ENCODE measurements at regions not wholly inside any gene's neighbourhood (a gene's known extent, or its start where the extent isn't known, plus 50 kb on each side); places are given as distances from the start of the nearest gene placed in this dataset.

GRCh38 chr15:46753946-46754345, 963.4 kb upstream of the SEMA6D start:
- no peak for FAIRE-seq

- no peak for FAIRE-seq
Observed at GRCh38 chr15:46763091-46763490, 954.2 kb upstream of the SEMA6D start.

- FAIRE-seq = no peak
Observed at GRCh38 chr15:46764851-46765250, 952.5 kb upstream of the SEMA6D start.

- FAIRE-seq = no peak
Observed at GRCh38 chr15:46766021-46766420, 951.3 kb upstream of the SEMA6D start.

- no peak for FAIRE-seq
Observed at GRCh38 chr15:46768287-46768686, 949.0 kb upstream of the SEMA6D start.

- FAIRE-seq = no peak
Observed at GRCh38 chr15:46773016-46773415, 944.3 kb upstream of the SEMA6D start.

- FAIRE-seq = no peak
Observed at GRCh38 chr15:46778876-46779275, 938.4 kb upstream of the SEMA6D start.

- FAIRE-seq = no peak
Observed at GRCh38 chr15:46786590-46787285, 930.6 kb upstream of the SEMA6D start.

- FAIRE-seq = no peak
Observed at GRCh38 chr15:46795685-46796084, 921.6 kb upstream of the SEMA6D start.

- no peak for FAIRE-seq
Observed at GRCh38 chr15:46808834-46809233, 908.5 kb upstream of the SEMA6D start.

GRCh38 chr15:46815240-46815639, 902.1 kb upstream of the SEMA6D start:
- FAIRE-seq = no peak

GRCh38 chr15:46815765-46816164, 901.5 kb upstream of the SEMA6D start:
- FAIRE-seq = no peak

- no peak for FAIRE-seq
Observed at GRCh38 chr15:46848704-46849103, 868.6 kb upstream of the SEMA6D start.

- FAIRE-seq = no peak
Observed at GRCh38 chr15:46853600-46853999, 863.7 kb upstream of the SEMA6D start.

- no peak for FAIRE-seq
Observed at GRCh38 chr15:46854564-46854963, 862.7 kb upstream of the SEMA6D start.

GRCh38 chr15:46855388-46855787, 861.9 kb upstream of the SEMA6D start:
- no peak for FAIRE-seq

GRCh38 chr15:46856839-46857502, 860.3 kb upstream of the SEMA6D start:
- no peak for FAIRE-seq

- no peak for FAIRE-seq
Observed at GRCh38 chr15:46858150-46858549, 859.2 kb upstream of the SEMA6D start.

GRCh38 chr15:46861796-46862195, 855.5 kb upstream of the SEMA6D start:
- FAIRE-seq = no peak

GRCh38 chr15:46865155-46865554, 852.1 kb upstream of the SEMA6D start:
- no peak for FAIRE-seq

GRCh38 chr15:46872286-46872980, 844.9 kb upstream of the SEMA6D start:
- FAIRE-seq = no peak

GRCh38 chr15:46872981-46873330, 844.3 kb upstream of the SEMA6D start:
- FAIRE-seq = no peak

- no peak for FAIRE-seq
Observed at GRCh38 chr15:46879032-46879770, 838.1 kb upstream of the SEMA6D start.

GRCh38 chr15:46880791-46881190, 836.5 kb upstream of the SEMA6D start:
- FAIRE-seq = no peak

Data from G401.6 (cell line).